ENCODE measurements at regions not wholly inside any gene's neighbourhood (a gene's known extent, or its start where the extent isn't known, plus 50 kb on each side); places are given as distances from the start of the nearest gene placed in this dataset.

DNA sequence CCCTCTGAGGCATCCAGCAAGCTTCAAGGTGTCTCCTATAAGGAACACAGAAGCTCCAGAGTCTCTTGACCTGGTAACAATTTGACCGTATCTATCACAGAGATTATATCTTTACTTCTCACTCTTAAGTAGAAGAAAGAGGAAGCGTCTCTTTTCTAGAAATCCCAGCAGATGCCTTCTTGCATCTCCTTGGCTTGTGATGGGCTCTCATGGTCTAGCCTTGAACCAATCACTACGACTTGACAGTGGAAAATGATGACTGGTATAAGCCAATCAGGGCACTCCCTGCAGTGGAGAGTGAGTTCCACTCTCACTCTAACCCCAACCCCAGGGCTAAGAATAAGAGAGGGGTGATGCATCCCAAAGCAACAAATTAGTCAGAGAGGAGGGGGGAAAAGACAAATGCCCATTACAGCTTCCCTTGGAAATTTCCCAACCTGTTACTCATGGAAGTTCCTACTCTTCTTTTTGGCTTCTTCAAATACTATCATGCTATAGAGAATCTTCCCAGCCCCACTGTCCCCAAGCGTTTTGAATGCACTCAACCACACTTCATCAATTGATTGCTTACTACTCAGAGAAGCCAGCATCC lies 293.5 kb downstream of the MN1 start:
- no peak for TF ChIP-seq GATA3 (IDR thresholded peaks at IDR 0.05; ENCODE audit: low read depth, low read length)
- no peak for TF ChIP-seq GATA2 (IDR thresholded peaks at IDR 0.05; ENCODE audit: low read depth, low read length)
